ENCODE measurements at regions not wholly inside any gene's neighbourhood (a gene's known extent, or its start where the extent isn't known, plus 50 kb on each side); places are given as distances from the start of the nearest gene placed in this dataset.

- no peak for TF ChIP-seq POLR2A (IDR thresholded peaks at IDR 0.05)
- TF ChIP-seq, protein P1, sequence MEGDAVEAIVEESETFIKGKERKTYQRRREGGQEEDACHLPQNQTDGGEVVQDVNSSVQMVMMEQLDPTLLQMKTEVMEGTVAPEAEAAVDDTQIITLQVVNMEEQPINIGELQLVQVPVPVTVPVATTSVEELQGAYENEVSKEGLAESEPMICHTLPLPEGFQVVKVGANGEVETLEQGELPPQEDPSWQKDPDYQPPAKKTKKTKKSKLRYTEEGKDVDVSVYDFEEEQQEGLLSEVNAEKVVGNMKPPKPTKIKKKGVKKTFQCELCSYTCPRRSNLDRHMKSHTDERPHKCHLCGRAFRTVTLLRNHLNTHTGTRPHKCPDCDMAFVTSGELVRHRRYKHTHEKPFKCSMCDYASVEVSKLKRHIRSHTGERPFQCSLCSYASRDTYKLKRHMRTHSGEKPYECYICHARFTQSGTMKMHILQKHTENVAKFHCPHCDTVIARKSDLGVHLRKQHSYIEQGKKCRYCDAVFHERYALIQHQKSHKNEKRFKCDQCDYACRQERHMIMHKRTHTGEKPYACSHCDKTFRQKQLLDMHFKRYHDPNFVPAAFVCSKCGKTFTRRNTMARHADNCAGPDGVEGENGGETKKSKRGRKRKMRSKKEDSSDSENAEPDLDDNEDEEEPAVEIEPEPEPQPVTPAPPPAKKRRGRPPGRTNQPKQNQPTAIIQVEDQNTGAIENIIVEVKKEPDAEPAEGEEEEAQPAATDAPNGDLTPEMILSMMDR (IDR thresholded peaks at IDR 0.05), result no peak
- no peak for TF ChIP-seq POLR2AphosphoS5 (IDR thresholded peaks at IDR 0.05)
Observed at GRCh38 chr6:170205126-170205525, 85.8 kb downstream of the DLL1 start.

All from upper lobe of left lung (tissue), 4 donors.